SIG-M5 treated with dmso at 0.1 percent for 504 hours (cell line): ENCODE measurements at regions not wholly inside any gene's neighbourhood (a gene's known extent, or its start where the extent isn't known, plus 50 kb on each side); places are given as distances from the start of the nearest gene placed in this dataset.

Experiments
- DNase-seq: peaks from one replicate; lab custom pipeline; 2025; ENCODE audit not compliant: unreplicated experiment; lab: John Stamatoyannopoulos, UW

DNA sequence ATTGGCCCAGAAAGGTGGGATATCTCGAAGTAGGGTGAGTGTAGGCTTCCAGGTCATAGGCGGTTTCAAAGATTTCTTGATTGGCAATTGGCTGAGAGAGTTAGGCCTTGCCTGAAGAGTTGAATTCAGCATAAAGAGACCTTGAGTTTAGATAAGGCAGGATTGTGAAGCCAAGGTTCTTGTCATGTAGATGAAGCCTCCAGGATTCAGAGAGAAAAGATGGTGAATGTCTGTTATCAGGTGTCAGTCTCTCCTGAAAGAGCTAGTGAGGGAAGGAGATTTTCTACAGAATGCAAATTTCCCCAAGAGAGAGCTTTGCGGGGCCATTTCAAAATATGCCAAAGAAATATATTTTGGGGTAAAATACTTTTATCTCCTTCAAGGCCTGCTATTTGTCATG is 217.0 kb upstream of the TLE3 start:
- DNase-seq: no peak

DNA sequence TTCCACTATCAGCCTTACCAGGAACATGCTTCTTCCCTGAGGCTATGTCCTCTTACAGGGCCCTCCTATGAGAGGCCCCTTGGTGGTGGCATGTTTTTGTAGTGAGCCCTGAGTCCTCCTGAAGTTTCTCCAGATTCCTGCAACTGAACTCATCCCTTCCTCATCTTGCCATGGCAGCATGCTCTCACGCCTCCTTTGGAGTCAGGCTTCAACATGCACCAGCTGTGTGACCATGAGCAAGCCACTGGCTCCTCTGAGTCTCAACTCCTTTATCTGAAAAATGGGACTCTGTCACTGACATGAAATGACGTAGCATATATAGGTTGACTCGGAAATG is 216.3 kb upstream of the TLE3 start:
- DNase-seq: no peak

GRCh38 chr15:70313099-70314017 is 215.6 kb upstream of the TLE3 start:
- DNase-seq: no peak

DNA sequence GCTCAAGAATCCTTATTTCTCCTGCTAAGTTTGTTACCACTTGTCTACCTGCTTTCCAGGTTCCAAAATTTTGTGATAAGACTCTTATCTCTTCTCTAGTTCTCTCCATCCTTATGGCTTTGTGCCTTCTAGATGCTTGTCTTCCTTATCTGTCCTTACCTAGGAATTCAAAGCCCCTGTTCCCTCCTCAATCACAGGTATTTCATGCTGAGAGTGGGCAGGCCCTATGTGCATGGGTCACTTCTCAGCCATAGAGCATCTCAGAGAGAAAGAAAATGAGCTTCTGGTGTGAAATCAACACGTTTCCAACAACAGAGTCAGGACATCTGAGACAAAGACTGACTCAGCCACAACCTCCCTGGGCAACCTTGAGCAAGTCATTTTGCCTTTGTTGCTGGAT is 214.1 kb upstream of the TLE3 start:
- no peak for DNase-seq

DNA sequence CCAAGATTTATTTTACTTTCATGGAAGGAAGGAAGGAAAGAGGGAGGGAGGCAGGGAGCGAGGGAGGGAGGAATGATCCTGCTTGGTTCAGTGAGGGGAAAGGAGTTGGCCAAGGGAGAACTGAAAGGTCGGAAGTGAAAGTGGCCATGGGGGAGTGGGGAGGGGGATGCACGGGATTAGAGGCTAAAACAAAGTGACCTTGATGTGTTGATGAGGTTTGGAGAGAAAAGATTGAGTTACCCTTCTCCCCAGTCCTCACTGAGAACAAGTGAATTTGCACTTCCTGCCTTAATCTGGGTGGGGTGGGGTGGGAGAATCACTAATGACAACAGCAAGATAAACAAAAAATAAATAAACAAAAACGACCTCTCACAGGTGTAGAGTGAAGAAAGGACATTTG is 212.0 kb upstream of the TLE3 start:
- DNase-seq: no peak

DNA sequence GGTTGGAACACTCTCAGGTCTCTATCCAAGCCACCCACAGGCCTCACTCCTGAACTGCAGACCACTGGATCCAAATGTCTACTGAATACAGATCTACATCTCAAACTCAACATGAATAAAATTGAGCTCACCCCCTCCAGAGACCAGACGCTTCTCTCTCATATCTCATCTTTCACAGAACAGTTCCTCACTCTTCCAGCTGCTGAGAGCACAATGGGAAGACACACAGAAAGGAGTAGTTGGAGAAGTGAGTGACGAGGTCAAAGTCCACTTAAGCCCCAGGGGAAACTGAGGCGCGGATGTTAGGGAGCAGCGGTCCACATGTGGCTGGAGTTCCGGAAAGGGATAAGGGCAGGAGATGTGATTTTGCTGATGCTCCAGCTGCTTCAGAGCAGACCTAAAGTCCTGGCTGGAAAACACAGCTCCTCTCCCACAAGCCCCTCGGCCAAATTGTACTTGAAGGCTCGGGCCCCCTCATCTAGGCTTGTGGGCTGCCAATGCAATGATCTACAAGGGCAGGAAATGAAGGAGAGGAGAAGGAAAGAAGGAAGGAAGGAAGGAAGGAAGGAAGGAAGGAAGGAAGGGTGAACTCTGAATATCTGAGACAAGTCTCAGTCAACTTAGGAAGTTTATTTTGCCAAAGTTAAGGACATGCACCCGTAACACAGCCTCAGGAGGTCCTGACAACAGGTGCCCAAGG is 211.2 kb upstream of the TLE3 start:
- no peak for DNase-seq

GRCh38 chr15:70308011-70308734 is 210.5 kb upstream of the TLE3 start:
- DNase-seq: peak; percentile 22

DNA sequence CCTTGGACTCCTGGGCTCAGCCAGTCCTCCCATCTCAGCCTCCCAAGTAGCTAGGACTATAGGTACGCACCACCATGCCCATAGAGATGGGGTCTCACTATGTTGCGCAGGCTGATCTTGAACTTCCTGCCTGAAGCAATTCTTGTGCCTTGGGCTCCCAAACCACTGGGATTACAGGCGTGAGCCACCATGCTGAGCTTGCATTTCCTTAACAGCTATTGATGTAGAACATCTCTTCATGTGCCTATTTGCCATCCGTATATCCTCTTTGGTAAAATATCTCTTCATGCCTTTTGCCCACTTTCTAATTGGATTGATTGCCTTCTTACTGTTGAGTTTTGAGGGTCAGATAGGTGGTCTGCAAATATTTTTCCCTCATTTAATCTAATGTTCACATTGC is 208.9 kb upstream of the TLE3 start:
- DNase-seq: no peak

GRCh38 chr15:70306081-70306480 is 208.4 kb upstream of the TLE3 start:
- DNase-seq: no peak

DNA sequence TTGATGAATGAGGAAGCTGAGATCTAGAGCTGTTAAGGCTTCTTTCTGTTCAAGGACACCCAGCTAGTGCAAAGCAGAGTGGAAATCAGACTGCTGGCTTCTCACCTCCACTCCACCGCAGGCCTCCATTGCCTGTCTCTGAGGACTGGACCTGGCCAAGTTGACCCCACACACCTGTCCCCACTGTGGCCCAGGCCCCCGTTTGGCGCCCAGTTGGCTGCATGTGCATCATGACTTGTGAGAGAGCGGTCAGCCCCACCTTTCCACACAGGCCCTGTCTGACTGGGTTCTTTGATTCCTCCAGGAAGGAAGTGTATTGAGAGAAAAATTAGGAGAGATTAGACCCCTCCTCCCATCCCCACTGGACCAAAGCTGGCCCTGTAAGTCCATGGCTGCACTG is 206.3 kb upstream of the TLE3 start:
- no peak for DNase-seq

- DNase-seq: no peak
These were observed 204.6 kb upstream of the TLE3 start for GRCh38 chr15:70302360-70302759.

DNA sequence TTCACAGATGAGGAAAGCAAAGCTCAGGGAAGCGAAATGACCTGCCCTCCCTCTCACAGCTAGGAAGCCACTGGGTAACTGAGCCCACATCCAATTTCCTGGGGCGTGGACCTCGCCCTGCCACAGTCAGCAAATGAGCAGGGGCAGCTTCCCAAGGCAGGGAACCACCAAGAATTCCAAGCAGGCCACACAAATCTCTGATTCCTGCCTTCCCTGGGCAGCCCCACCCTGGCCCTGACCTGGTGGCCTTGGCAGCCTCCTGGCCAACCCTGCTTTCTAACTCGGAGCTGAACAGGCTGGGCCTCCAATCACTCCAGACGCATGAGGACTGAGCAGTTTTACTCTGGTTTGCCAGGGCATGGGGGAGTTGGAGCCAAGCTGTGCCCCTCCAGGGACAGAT is 203.7 kb upstream of the TLE3 start:
- DNase-seq: no peak

DNA sequence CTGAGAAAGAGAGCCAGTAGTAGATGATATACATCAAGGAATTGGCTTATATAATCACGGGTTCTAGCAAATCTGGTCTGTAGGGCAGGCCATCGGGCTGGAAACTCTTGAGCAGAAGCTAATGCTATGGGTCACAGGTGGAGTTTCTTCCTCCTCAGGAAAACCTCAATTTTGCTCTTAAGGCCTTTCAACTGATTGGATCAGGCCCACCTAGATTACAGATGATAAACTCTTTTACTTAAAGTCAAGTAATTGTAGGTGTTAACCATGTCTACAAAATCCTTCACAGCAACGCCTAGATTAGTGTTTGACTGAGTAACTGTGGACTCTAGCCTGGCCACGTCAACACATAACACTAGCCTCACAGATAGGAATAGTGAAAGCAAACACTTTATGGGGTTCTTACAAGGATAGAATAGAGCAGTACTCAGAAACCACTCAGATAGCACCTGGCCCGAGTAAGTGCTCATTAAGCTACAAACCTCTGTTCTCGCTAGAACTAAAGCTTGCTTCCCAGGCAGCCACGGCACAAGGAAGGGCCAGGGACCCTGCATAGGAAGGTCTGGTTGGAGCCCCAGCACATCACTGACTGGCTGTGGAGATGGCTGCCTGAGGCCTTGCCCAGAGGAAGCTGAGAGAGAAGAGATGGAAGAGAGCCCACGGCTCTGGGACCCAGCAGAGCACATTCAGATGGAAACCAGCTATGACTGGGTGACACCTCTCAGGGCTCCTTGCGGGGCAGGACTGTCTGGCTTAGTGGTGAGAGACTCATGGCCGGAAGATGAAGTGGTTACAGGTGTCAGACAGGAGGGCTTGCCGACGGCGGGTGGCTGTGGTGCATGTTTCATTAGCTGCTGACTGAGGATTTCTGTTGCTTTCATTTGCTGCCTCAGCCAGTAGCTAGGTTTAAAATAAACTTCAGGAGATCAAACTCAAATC is 202.5 kb upstream of the TLE3 start:
- no peak for DNase-seq

DNA sequence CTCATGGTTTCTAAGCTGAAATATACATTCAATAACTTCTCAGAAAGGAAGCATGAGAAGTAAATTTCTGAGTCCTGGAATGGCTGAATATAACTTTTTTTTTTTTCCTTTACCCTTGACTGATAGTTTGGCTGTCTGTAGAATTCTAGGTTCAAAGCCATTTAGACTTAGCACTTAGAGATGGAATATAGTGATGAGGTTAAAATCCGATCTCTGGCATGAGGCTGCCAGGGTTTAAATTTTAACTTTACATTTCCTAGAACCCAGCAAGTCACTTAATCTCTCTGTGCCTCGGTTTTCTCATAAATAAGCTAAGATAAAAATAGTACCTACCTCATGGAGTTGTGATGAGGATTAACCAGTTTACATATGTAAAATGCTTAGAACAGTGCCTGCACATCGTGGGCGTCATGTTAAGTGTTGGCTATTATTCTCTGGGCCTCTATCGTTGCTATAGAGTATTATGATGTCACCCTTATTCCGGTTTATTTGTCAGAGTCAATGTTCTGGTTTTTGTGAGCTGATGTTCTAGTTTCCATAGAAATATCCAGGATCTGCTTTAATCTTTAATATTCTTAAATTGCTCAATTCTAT is 199.8 kb upstream of the TLE3 start:
- DNase-seq: no peak

- DNase-seq: no peak
These were observed 197.1 kb upstream of the TLE3 start for GRCh38 chr15:70294731-70295305.

GRCh38 chr15:70293591-70294470 is 196.1 kb upstream of the TLE3 start:
- no peak for DNase-seq

DNA sequence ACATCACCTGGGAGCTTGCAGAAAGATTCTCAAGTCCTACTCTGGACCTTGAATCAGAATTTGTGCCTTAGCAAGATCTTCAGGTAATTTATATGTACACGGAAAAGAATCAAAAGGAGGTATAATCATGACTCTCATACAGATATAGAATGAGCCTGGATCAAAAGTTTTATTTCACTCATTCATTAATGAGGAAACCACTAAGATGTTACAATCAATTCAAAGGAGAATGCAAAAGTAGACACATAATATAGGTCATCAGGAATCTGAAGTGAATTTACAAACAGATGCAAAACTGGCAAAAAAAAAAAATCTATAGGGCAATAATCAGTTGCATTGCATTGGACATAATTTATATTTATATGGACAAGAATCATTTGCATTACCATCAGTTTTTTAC is 195.4 kb upstream of the TLE3 start:
- no peak for DNase-seq

GRCh38 chr15:70292076-70292760 is 194.5 kb upstream of the TLE3 start:
- DNase-seq: no peak
